PFSK-1 (cell line): ENCODE measurements at regions not wholly inside any gene's neighbourhood (a gene's known extent, or its start where the extent isn't known, plus 50 kb on each side); places are given as distances from the start of the nearest gene placed in this dataset.

Experiments used
- FOXP2 ChIP-seq: optimal IDR thresholded peaks from 2 replicates; pipeline ENCODE3; 2011; ENCODE audit warnings: borderline replicate concordance, control low read depth, inconsistent platforms; ENCODE audit not compliant: insufficient read depth; ENCODE audit errors: extremely low read length, extremely low read depth
- POLR2AphosphoS5 ChIP-seq: IDR thresholded peaks from 2 replicates; pipeline ENCODE4 v1.6.1; 2012; ENCODE audit warnings: low read depth, mild to moderate bottlenecking, control low read depth, low read length, moderate library complexity
- SIN3A ChIP-seq: IDR thresholded peaks from 2 replicates; pipeline ENCODE4 v1.6.1; 2012; ENCODE audit warnings: mild to moderate bottlenecking, low read length, moderate library complexity, borderline replicate concordance; ENCODE audit not compliant: insufficient read depth
- TAF1 ChIP-seq: IDR thresholded peaks from 2 replicates; pipeline ENCODE4 v1.6.1; 2012; ENCODE audit warnings: low read length, control low read depth, borderline replicate concordance; ENCODE audit not compliant: insufficient read depth
- TF ChIP-seq, protein P1 (sequence below), 2 experiments: IDR thresholded peaks; 2 replicates each; pipeline versions ENCODE4 v1.6.1 to v1.8.0; 2011 to 2012; ENCODE audit warnings: low read depth in 2 of 2, low read length in 2 of 2, control low read depth in 1 of 2, inconsistent platforms in 1 of 2, mild to moderate bottlenecking in 1 of 2, moderate library complexity in 1 of 2; ENCODE audit not compliant: insufficient read depth in 1 of 2

DNA sequence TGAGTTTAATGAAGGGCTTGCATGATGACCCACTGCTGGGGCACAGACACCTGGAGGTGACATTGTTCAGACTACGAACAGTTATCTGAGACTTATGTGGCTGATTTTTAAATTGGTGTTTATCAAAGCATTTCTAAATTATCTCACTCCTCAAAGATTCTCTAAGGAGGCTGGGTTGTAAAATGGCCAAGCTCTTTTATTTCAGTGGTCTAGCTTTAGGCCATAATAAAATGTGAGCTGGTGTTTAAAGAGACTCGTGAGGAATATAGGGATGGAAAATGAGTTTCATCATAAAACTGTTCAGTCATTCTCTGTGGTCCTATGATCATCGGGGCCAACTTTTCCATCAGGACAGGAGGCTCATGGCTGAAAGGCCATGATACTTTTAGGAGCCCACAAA, 93.4 kb downstream of the SPP2 start:
- TF ChIP-seq POLR2AphosphoS5 (no peak), SIN3A (no peak), TAF1 (no peak), FOXP2 (no peak)
- TF ChIP-seq, protein P1, sequence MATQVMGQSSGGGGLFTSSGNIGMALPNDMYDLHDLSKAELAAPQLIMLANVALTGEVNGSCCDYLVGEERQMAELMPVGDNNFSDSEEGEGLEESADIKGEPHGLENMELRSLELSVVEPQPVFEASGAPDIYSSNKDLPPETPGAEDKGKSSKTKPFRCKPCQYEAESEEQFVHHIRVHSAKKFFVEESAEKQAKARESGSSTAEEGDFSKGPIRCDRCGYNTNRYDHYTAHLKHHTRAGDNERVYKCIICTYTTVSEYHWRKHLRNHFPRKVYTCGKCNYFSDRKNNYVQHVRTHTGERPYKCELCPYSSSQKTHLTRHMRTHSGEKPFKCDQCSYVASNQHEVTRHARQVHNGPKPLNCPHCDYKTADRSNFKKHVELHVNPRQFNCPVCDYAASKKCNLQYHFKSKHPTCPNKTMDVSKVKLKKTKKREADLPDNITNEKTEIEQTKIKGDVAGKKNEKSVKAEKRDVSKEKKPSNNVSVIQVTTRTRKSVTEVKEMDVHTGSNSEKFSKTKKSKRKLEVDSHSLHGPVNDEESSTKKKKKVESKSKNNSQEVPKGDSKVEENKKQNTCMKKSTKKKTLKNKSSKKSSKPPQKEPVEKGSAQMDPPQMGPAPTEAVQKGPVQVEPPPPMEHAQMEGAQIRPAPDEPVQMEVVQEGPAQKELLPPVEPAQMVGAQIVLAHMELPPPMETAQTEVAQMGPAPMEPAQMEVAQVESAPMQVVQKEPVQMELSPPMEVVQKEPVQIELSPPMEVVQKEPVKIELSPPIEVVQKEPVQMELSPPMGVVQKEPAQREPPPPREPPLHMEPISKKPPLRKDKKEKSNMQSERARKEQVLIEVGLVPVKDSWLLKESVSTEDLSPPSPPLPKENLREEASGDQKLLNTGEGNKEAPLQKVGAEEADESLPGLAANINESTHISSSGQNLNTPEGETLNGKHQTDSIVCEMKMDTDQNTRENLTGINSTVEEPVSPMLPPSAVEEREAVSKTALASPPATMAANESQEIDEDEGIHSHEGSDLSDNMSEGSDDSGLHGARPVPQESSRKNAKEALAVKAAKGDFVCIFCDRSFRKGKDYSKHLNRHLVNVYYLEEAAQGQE (IDR thresholded peaks at IDR 0.05; ENCODE audit: insufficient read depth in 1 of 2, low read depth in 2 of 2, low read length in 2 of 2): no peak
